SK-N-SH treated with all-trans-retinoic acid at 6 μM for 48 hours (cell line): ENCODE measurements at regions not wholly inside any gene's neighbourhood (a gene's known extent, or its start where the extent isn't known, plus 50 kb on each side); places are given as distances from the start of the nearest gene placed in this dataset.

ENCODE experiments used
- ATAC-seq: fragments of 200-7000 bp; cut with Tn5 transposase; 3 replicates; pipeline ENCODE4 v1.9.1; 2020; ENCODE audit warnings: mild to moderate bottlenecking, moderate library complexity
- ARNTL ChIP-seq: fragments of 450-650 bp; formaldehyde crosslinking; IDR thresholded peaks from 2 replicates; pipeline ENCODE4 v1.5.0; 2020; ENCODE audit warnings: low read depth, mild to moderate bottlenecking, moderate library complexity, borderline replicate concordance
- BACH2 ChIP-seq: fragments of 250-450 bp; sonication (Bioruptor Pico); IDR thresholded peaks from 2 replicates; pipeline ENCODE4 v1.9.0; 2021; ENCODE audit warnings: mild to moderate bottlenecking, borderline replicate concordance
- CREB5 ChIP-seq: fragments of 250-450 bp; sonication (Bioruptor Pico); IDR thresholded peaks from 2 replicates; pipeline ENCODE4 v1.5.1; 2020; ENCODE audit warnings: low read depth, mild to moderate bottlenecking, moderate library complexity
- CSDC2 ChIP-seq: fragments of 250-450 bp; sonication (Bioruptor Pico); IDR thresholded peaks from 2 replicates; pipeline ENCODE4 v1.5.0; 2020; ENCODE audit warnings: mild to moderate bottlenecking, moderate library complexity
- CSRNP3 ChIP-seq: fragments of 250-450 bp; sonication (Bioruptor Pico); IDR thresholded peaks from 2 replicates; pipeline ENCODE4 v1.5.1; 2021; ENCODE audit warnings: mild to moderate bottlenecking, moderate library complexity
- GLIS3 ChIP-seq: fragments of 250-450 bp; sonication (Bioruptor Pico); IDR thresholded peaks from 2 replicates; pipeline ENCODE4 v1.5.0; 2020; ENCODE audit warnings: mild to moderate bottlenecking, moderate library complexity
- OSR1 ChIP-seq: fragments of 250-450 bp; sonication (Bioruptor Pico); IDR thresholded peaks from 2 replicates; pipeline ENCODE4 v1.8.0; 2022; ENCODE audit warnings: moderate library complexity, mild to moderate bottlenecking, inconsistent platforms
- PATZ1 ChIP-seq: fragments of 250-450 bp; sonication (Bioruptor Pico); IDR thresholded peaks from 2 replicates; pipeline ENCODE4 v1.8.0; 2020; ENCODE audit warnings: mild to moderate bottlenecking, moderate library complexity, borderline replicate concordance
- POU6F1 ChIP-seq: fragments of 250-450 bp; sonication (Bioruptor Pico); IDR thresholded peaks from 2 replicates; pipeline ENCODE4 v1.8.0; 2021; ENCODE audit warnings: low read depth, mild to moderate bottlenecking, moderate library complexity, borderline replicate concordance
- PPARA ChIP-seq: fragments of 250-450 bp; sonication (Bioruptor Pico); IDR thresholded peaks from 2 replicates; pipeline ENCODE4 v1.5.0; 2020; ENCODE audit warnings: mild to moderate bottlenecking, borderline replicate concordance
- RARB ChIP-seq: fragments of 250-450 bp; sonication (Bioruptor Pico); IDR thresholded peaks from 2 replicates; pipeline ENCODE4 v1.8.0; 2021; ENCODE audit warnings: mild to moderate bottlenecking, moderate library complexity
- SNAI2 ChIP-seq: fragments of 250-450 bp; sonication (Bioruptor Pico); IDR thresholded peaks from 2 replicates; pipeline ENCODE4 v1.5.0; 2020; ENCODE audit warnings: mild to moderate bottlenecking, moderate library complexity
- TCF4 ChIP-seq: fragments of 250-450 bp; sonication (Bioruptor Pico); IDR thresholded peaks from 2 replicates; pipeline ENCODE4 v1.8.0; 2021; ENCODE audit warnings: mild to moderate bottlenecking, moderate library complexity, borderline replicate concordance
- TOX ChIP-seq: fragments of 250-450 bp; sonication (Bioruptor Pico); IDR thresholded peaks from 2 replicates; pipeline ENCODE4 v1.8.0; 2021; ENCODE audit warnings: mild to moderate bottlenecking, moderate library complexity, borderline replicate concordance
- TSHZ2 ChIP-seq: fragments of 250-450 bp; sonication (Bioruptor Pico); IDR thresholded peaks from 2 replicates; pipeline ENCODE4 v1.5.0; 2020; ENCODE audit warnings: mild to moderate bottlenecking, moderate library complexity
- ZC3H10 ChIP-seq: fragments of 250-450 bp; sonication (Bioruptor Pico); IDR thresholded peaks from 2 replicates; pipeline ENCODE4 v1.5.1; 2021; ENCODE audit warnings: mild to moderate bottlenecking, moderate library complexity
- ZFP30 ChIP-seq: fragments of 450-650 bp; formaldehyde crosslinking; IDR thresholded peaks from 2 replicates; pipeline ENCODE4 v1.5.0; 2022; ENCODE audit warnings: mild to moderate bottlenecking, moderate library complexity
- ZNF565 ChIP-seq: fragments of 450-650 bp; formaldehyde crosslinking; conservative IDR thresholded peaks from 2 replicates; pipeline ENCODE4 v1.5.0; 2020; ENCODE audit warnings: low read depth, mild to moderate bottlenecking, moderate library complexity
- ZNF70 ChIP-seq: fragments of 450-650 bp; formaldehyde crosslinking; IDR thresholded peaks from 2 replicates; pipeline ENCODE4 v1.5.0; 2020; ENCODE audit warnings: mild to moderate bottlenecking, moderate library complexity
- ZNF8 ChIP-seq: fragments of 450-650 bp; formaldehyde crosslinking; IDR thresholded peaks from 2 replicates; pipeline ENCODE4 v1.5.0; 2020; ENCODE audit warnings: mild to moderate bottlenecking, moderate library complexity

GRCh38 chr1:173360487-173361063, 116.6 kb upstream of the PRDX6 start:
- no peak for TF ChIP-seq PATZ1 (CRISPR knock-in tag)
- no peak for TF ChIP-seq ZFP30
- no peak for TF ChIP-seq BACH2 (CRISPR knock-in tag)
- no peak for TF ChIP-seq GLIS3 (CRISPR knock-in tag)
- TF ChIP-seq POU6F1: no peak
- ATAC-seq: no peak

- ATAC-seq: no peak
- no peak for TF ChIP-seq RARB (CRISPR knock-in tag)
- no peak for TF ChIP-seq CSDC2
- TF ChIP-seq OSR1 (CRISPR knock-in tag): no peak
- no peak for TF ChIP-seq BACH2 (CRISPR knock-in tag)
- TF ChIP-seq ZNF70 (CRISPR knock-in tag): no peak
- no peak for TF ChIP-seq TCF4
- TF ChIP-seq PPARA: no peak
- no peak for TF ChIP-seq TSHZ2 (CRISPR knock-in tag)
- TF ChIP-seq TOX: no peak
- no peak for TF ChIP-seq CREB5
- no peak for TF ChIP-seq ARNTL (CRISPR knock-in tag)
- no peak for TF ChIP-seq POU6F1
- TF ChIP-seq PATZ1 (CRISPR knock-in tag): no peak
- no peak for TF ChIP-seq ZC3H10 (CRISPR knock-in tag)
- TF ChIP-seq ZNF565 (CRISPR knock-in tag): no peak
- no peak for TF ChIP-seq SNAI2 (CRISPR knock-in tag)
- TF ChIP-seq CSRNP3: no peak
- no peak for TF ChIP-seq ZNF8 (CRISPR knock-in tag)
These were observed 114.6 kb upstream of the PRDX6 start for GRCh38 chr1:173362543-173362942.
